Activated CD4-positive, alpha-beta T cell treated with anti-CD3 and anti-CD28 coated beads, Interleukin-2, amount 50 U/mL, for 24 hours (primary cell): ENCODE measurements at regions not wholly inside any gene's neighbourhood (a gene's known extent, or its start where the extent isn't known, plus 50 kb on each side); places are given as distances from the start of the nearest gene placed in this dataset.

ENCODE experiments used
- DNase-seq, 2 donors: peaks; one replicate each; pipeline ENCODE4 v3.0.0-alpha.2; 2020; ENCODE audit warnings: low read depth in 1 of 2, low spot score in 1 of 2

- no peak for DNase-seq
Measured at GRCh38 chr6:92828788-92829187, 590.6 kb downstream of the EPHA7 start.

- DNase-seq: no peak
Measured at GRCh38 chr6:92827104-92827503, 592.3 kb downstream of the EPHA7 start.

GRCh38 chr6:92826633-92827032 is 592.7 kb downstream of the EPHA7 start:
- DNase-seq: no peak

GRCh38 chr6:92822222-92822621 is 597.1 kb downstream of the EPHA7 start:
- no peak for DNase-seq

GRCh38 chr6:92820601-92821000 is 598.8 kb downstream of the EPHA7 start:
- no peak for DNase-seq

- DNase-seq: no peak
Measured at GRCh38 chr6:92810913-92811312, 608.4 kb downstream of the EPHA7 start.

GRCh38 chr6:92806254-92806653 is 613.1 kb downstream of the EPHA7 start:
- DNase-seq: no peak

GRCh38 chr6:92791403-92791802 is 628.0 kb downstream of the EPHA7 start:
- DNase-seq: no peak

- DNase-seq: no peak
Measured at GRCh38 chr6:92790381-92790780, 629.0 kb downstream of the EPHA7 start.

- no peak for DNase-seq
Measured at GRCh38 chr6:92784235-92784634, 635.1 kb downstream of the EPHA7 start.

GRCh38 chr6:92779746-92780145 is 639.6 kb downstream of the EPHA7 start:
- DNase-seq: no peak

GRCh38 chr6:92777146-92777740 is 642.1 kb downstream of the EPHA7 start:
- DNase-seq: no peak

- DNase-seq: no peak
Measured at GRCh38 chr6:92770540-92770939, 648.8 kb downstream of the EPHA7 start.

GRCh38 chr6:92767101-92767500 is 652.3 kb downstream of the EPHA7 start:
- no peak for DNase-seq

GRCh38 chr6:92763680-92764079 is 655.7 kb downstream of the EPHA7 start:
- DNase-seq: no peak

GRCh38 chr6:92763274-92763584 is 656.1 kb downstream of the EPHA7 start:
- DNase-seq: no peak

GRCh38 chr6:92762443-92763273 is 656.7 kb downstream of the EPHA7 start:
- DNase-seq: no peak

GRCh38 chr6:92759178-92759577 is 660.2 kb downstream of the EPHA7 start:
- DNase-seq: no peak

- DNase-seq: no peak
Measured at GRCh38 chr6:92757925-92758324, 661.4 kb downstream of the EPHA7 start.

GRCh38 chr6:92756912-92757311 is 662.4 kb downstream of the EPHA7 start:
- DNase-seq: no peak

- DNase-seq: no peak
Measured at GRCh38 chr6:92753956-92754355, 665.4 kb downstream of the EPHA7 start.

- no peak for DNase-seq
Measured at GRCh38 chr6:92752114-92752513, 667.2 kb downstream of the EPHA7 start.

- DNase-seq: no peak
Measured at GRCh38 chr6:92748131-92748530, 671.2 kb downstream of the EPHA7 start.
